NCI-H82 treated with DMSO at 0.1 percent for 48 hours (cell line): ENCODE measurements at regions not wholly inside any gene's neighbourhood (a gene's known extent, or its start where the extent isn't known, plus 50 kb on each side); places are given as distances from the start of the nearest gene placed in this dataset.

ENCODE experiments used
- DNase-seq: peaks from one replicate; lab custom pipeline; 2025; ENCODE audit not compliant: unreplicated experiment; lab: John Stamatoyannopoulos, UW

GRCh38 chr5:117271656-117272055 lies 697.0 kb upstream of the SEMA6A start:
- no peak for DNase-seq

- no peak for DNase-seq
These were observed 691.7 kb upstream of the SEMA6A start for GRCh38 chr5:117266280-117266679.

- no peak for DNase-seq
These were observed 688.6 kb upstream of the SEMA6A start for GRCh38 chr5:117263231-117263630.

GRCh38 chr5:117262572-117263131 lies 688.0 kb upstream of the SEMA6A start:
- no peak for DNase-seq

GRCh38 chr5:117261948-117262571 lies 687.4 kb upstream of the SEMA6A start:
- no peak for DNase-seq

GRCh38 chr5:117255211-117256027 lies 680.8 kb upstream of the SEMA6A start:
- no peak for DNase-seq

- no peak for DNase-seq
These were observed 677.9 kb upstream of the SEMA6A start for GRCh38 chr5:117252566-117252965.

- DNase-seq, result no peak
These were observed 674.6 kb upstream of the SEMA6A start for GRCh38 chr5:117249086-117249815.

- DNase-seq, result no peak
These were observed 671.8 kb upstream of the SEMA6A start for GRCh38 chr5:117246424-117246823.

GRCh38 chr5:117245130-117245529 lies 670.5 kb upstream of the SEMA6A start:
- no peak for DNase-seq

GRCh38 chr5:117242028-117242427 lies 667.4 kb upstream of the SEMA6A start:
- no peak for DNase-seq

GRCh38 chr5:117236941-117237340 lies 662.3 kb upstream of the SEMA6A start:
- DNase-seq, result no peak

- peak; percentile 30 for DNase-seq
These were observed 661.2 kb upstream of the SEMA6A start for GRCh38 chr5:117235786-117236185.

- DNase-seq, result no peak
These were observed 655.8 kb upstream of the SEMA6A start for GRCh38 chr5:117230375-117230774.

GRCh38 chr5:117220730-117221129 lies 646.1 kb upstream of the SEMA6A start:
- DNase-seq, result no peak

- DNase-seq, result no peak
These were observed 644.2 kb upstream of the SEMA6A start for GRCh38 chr5:117218789-117219188.

- no peak for DNase-seq
These were observed 638.2 kb upstream of the SEMA6A start for GRCh38 chr5:117212866-117213265.

GRCh38 chr5:117210796-117211195 lies 636.2 kb upstream of the SEMA6A start:
- DNase-seq, result no peak

- no peak for DNase-seq
These were observed 634.9 kb upstream of the SEMA6A start for GRCh38 chr5:117209479-117209878.

GRCh38 chr5:117207088-117207668 lies 632.6 kb upstream of the SEMA6A start:
- DNase-seq, result no peak

- DNase-seq, result no peak
These were observed 631.3 kb upstream of the SEMA6A start for GRCh38 chr5:117205894-117206293.
